Spleen (tissue), 7 donors: ENCODE measurements at regions not wholly inside any gene's neighbourhood (a gene's known extent, or its start where the extent isn't known, plus 50 kb on each side); places are given as distances from the start of the nearest gene placed in this dataset.

Experiments
- CTCF ChIP-seq, 11 experiments: fragments of 200-600 bp in 7 of 11; fragments of 450-650 bp in 4 of 11; sonication (generic) in 4 of 11; IDR thresholded peaks in 8 of 11; conservative IDR thresholded peaks in 3 of 11; 1 replicate in 7 of 11; 2 replicates in 4 of 11; pipeline versions ENCODE4 v1.4.0 to v1.8.0; 2016 to 2021; ENCODE audit warnings: antibody characterized with exemption in 11 of 11, inconsistent platforms in 4 of 11, mild to moderate bottlenecking in 1 of 11
- POLR2AphosphoS5 ChIP-seq, 3 donors: sonication (generic); formaldehyde crosslinking; IDR thresholded peaks; one replicate each; pipeline ENCODE4 v1.5.1; 2017; ENCODE audit warnings: antibody characterized with exemption in 3 of 3
- donor health status: DM: no; HTN: no; CAD: no; lungs with moderate emphysema.
- donor health status: DM: no; HTN: no; CAD: no.
- donor health status: DM: no; HTN: no; CAD: no.

- no peak for TF ChIP-seq CTCF (IDR thresholded peaks at IDR 0.05 in 8 of 11, conservative IDR thresholded peaks at IDR 0.05 in 3 of 11)
- TF ChIP-seq POLR2AphosphoS5 (IDR thresholded peaks at IDR 0.05), result no peak
These were observed 86.3 kb upstream of the NID2 start for GRCh38 chr14:52154992-52155650.
